ENCODE measurements at regions not wholly inside any gene's neighbourhood (a gene's known extent, or its start where the extent isn't known, plus 50 kb on each side); places are given as distances from the start of the nearest gene placed in this dataset.

- DNase-seq: no peak
Measured at GRCh38 chr16:87171723-87172122, 145.5 kb downstream of the C16orf95 start.

- DNase-seq: no peak
Measured at GRCh38 chr16:87172632-87173031, 144.6 kb downstream of the C16orf95 start.

- no peak for DNase-seq
Measured at GRCh38 chr16:87173294-87173893, 143.8 kb downstream of the C16orf95 start.

GRCh38 chr16:87174061-87174460 is 143.1 kb downstream of the C16orf95 start:
- DNase-seq: no peak

- no peak for DNase-seq
Measured at GRCh38 chr16:87176735-87177134, 140.5 kb downstream of the C16orf95 start.

- DNase-seq: no peak
Measured at GRCh38 chr16:87177673-87178072, 139.5 kb downstream of the C16orf95 start.

- DNase-seq: no peak
Measured at GRCh38 chr16:87178177-87178863, 138.9 kb downstream of the C16orf95 start.

GRCh38 chr16:87178977-87179376 is 138.2 kb downstream of the C16orf95 start:
- DNase-seq: no peak

- no peak for DNase-seq
Measured at GRCh38 chr16:87180069-87180468, 137.1 kb downstream of the C16orf95 start.

GRCh38 chr16:87182759-87183158 is 134.4 kb downstream of the C16orf95 start:
- no peak for DNase-seq

GRCh38 chr16:87183647-87184046 is 133.5 kb downstream of the C16orf95 start:
- DNase-seq: no peak

- no peak for DNase-seq
Measured at GRCh38 chr16:87185308-87185707, 131.9 kb downstream of the C16orf95 start.

GRCh38 chr16:87185983-87186382 is 131.2 kb downstream of the C16orf95 start:
- DNase-seq: no peak

GRCh38 chr16:87186446-87186845 is 130.7 kb downstream of the C16orf95 start:
- DNase-seq: no peak

GRCh38 chr16:87186876-87187533 is 130.2 kb downstream of the C16orf95 start:
- no peak for DNase-seq

GRCh38 chr16:87188104-87188503 is 129.1 kb downstream of the C16orf95 start:
- no peak for DNase-seq

- no peak for DNase-seq
Measured at GRCh38 chr16:87189426-87189825, 127.8 kb downstream of the C16orf95 start.

- DNase-seq: no peak
Measured at GRCh38 chr16:87190288-87191230, 126.6 kb downstream of the C16orf95 start.

- DNase-seq: no peak
Measured at GRCh38 chr16:87192452-87193073, 124.6 kb downstream of the C16orf95 start.

- no peak for DNase-seq
Measured at GRCh38 chr16:87194172-87194571, 123.0 kb downstream of the C16orf95 start.

GRCh38 chr16:87195161-87195560 is 122.0 kb downstream of the C16orf95 start:
- no peak for DNase-seq

GRCh38 chr16:87196231-87196630 is 121.0 kb downstream of the C16orf95 start:
- DNase-seq: no peak

GRCh38 chr16:87196661-87197060 is 120.5 kb downstream of the C16orf95 start:
- no peak for DNase-seq
